Heart right ventricle (tissue), 16 donors: ENCODE measurements at regions not wholly inside any gene's neighbourhood (a gene's known extent, or its start where the extent isn't known, plus 50 kb on each side); places are given as distances from the start of the nearest gene placed in this dataset.

Experiments used
- ATAC-seq, 8 donors: fragments of 200-7000 bp; cut with Tn5 transposase; one replicate each; pipeline ENCODE4 v1.9.1; 2020; ENCODE audit warnings: mild to moderate bottlenecking in 8 of 8, moderate library complexity in 8 of 8, moderate number of reproducible peaks in 1 of 8
- DNase-seq, 2 donors: peaks; one replicate each; pipeline ENCODE4 v3.0.0-alpha.2; 2020
- H3K27ac ChIP-seq, 10 donors: fragments of 200-600 bp; sonication (generic) in 2 of 10; one replicate each; pipeline versions ENCODE4 v1.5.0 to v1.8.0; 2020 to 2022; ENCODE audit warnings: mild to moderate bottlenecking in 3 of 10
- H3K27me3 ChIP-seq, 7 donors: fragments of 200-600 bp; one replicate each; pipeline ENCODE4 v1.8.0; 2021 to 2022; ENCODE audit warnings: mild to moderate bottlenecking in 2 of 7
- H3K36me3 ChIP-seq, 9 donors: fragments of 200-600 bp; sonication (generic) in 1 of 9; one replicate each; pipeline versions ENCODE4 v1.5.0 to v1.8.0; 2020 to 2022; ENCODE audit warnings: mild to moderate bottlenecking in 2 of 9
- H3K4me1 ChIP-seq, 9 donors: fragments of 200-600 bp; sonication (generic) in 1 of 9; one replicate each; pipeline versions ENCODE4 v1.5.0 to v1.8.0; 2020 to 2022; ENCODE audit warnings: mild to moderate bottlenecking in 4 of 9
- H3K4me3 ChIP-seq, 10 donors: fragments of 200-600 bp; sonication (generic) in 2 of 10; one replicate each; pipeline versions ENCODE4 v1.5.0 to v1.8.0; 2020 to 2022; ENCODE audit warnings: mild to moderate bottlenecking in 7 of 10, moderate library complexity in 2 of 10
- H3K9me3 ChIP-seq, 11 donors: fragments of 200-600 bp in 10 of 11; sonication (generic) in 2 of 11; one replicate each; pipeline versions ENCODE4 v1.5.0 to v1.8.0; 2013 to 2022; ENCODE audit warnings: mild to moderate bottlenecking in 2 of 11, control low read depth in 1 of 11, moderate library complexity in 1 of 11
- CTCF ChIP-seq, 9 donors: fragments of 200-600 bp; sonication (generic) in 2 of 9; IDR thresholded peaks; one replicate each; pipeline versions ENCODE4 v1.5.0 to v1.8.0; 2021 to 2022; ENCODE audit warnings: antibody characterized with exemption in 9 of 9, mild to moderate bottlenecking in 5 of 9, moderate library complexity in 1 of 9
- WGBS, 2 donors: extraction: QIAGEN DNeasy Blood & Tissue Kit; methylation state at CpG; one replicate each; pipeline ENCODE4 v1.1.7; 2013; ENCODE audit warnings: inconsistent platforms in 1 of 2; 5-methylcytosine and 5-hydroxymethylcytosine counted together
- intact Hi-C, 10 donors: fragments of 100-400 bp; cut with DNase I; formaldehyde crosslinking; loops; one replicate each; pipeline versions ENCODE4 v1.11.1 to v1.14.2; 2022
- donor health status: Arrhythmogenic right ventricular cardiomyopathy.
- donor health status: ischemic (EF 13 %, LVEDD 7.1; RV severe dilation, severe dysfunction).
- donor health status: healthy with polysubstance abuse.
- donor health status: DM: no; HTN: yes; CAD: no.
- donor health status: DM: no; HTN: no; CAD: no.
- donor health status: ischemic (EF 25% LVEDD 6.9; RV normal size, moderate dysfunction).
- donor health status: ischemic (EF 25% LVEDD 5.7; RV mildly dilated, moderate dysfunction).
- donor health status: healthy.
- donor health status: DM: yes; HTN: yes; CAD: no.
- donor health status: Ischemic cardiomyopathy.
- donor health status: ischemic (EF 35%, LVEDD 5.7; RV mildly dilated, moderate dysfunction).
- donor health status: nonischemic (EF 11% LVEDD 7.7; RV severe dilation, severe dysfunction).
- donor health status: DM: yes; HTN: yes; CAD: no.
- donor health status: PGD.
- donor health status: ischemic (EF 29% LVEDD 5.4; RV normal size, mild dysfunction).
- donor health status: nonischemic (EF 23%, LVEDD 6.1; RV moderate dilation, normal function).

DNA sequence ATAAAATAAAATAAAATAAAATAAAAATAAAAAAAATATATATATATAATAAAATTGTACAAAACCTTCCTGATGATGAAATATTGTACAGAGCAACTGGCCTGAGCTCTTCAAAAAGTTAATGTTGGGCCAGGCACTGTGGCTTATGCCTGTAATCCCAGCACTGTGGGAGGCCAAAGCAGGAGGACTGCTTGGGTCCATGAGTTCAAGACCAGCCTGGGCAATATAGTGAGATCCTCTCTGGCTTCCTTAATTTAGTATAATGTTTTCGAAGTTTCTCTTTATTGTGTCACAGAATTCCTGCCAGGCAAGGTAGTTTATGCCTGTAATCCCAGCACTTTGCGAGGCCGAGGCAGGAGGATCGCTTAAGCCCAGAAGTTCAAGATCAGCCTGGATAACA, 113.9 kb upstream of the SALL4 start:
- DNase-seq (no peak), ATAC-seq (no peak)
- H3K4me3 ChIP-seq, result no peak overlapping the region
- intact Hi-C loops, result no loop called here
- 95 to 99% methylated on average over 4 of the region's 4 CpGs for WGBS, 2 donors
- no peaks in the 10 kb centered on the region for H3K4me1 ChIP-seq
- no peaks in the 10 kb centered on the region for H3K9me3 ChIP-seq
- no peak overlapping the region for H3K27ac ChIP-seq
- no peak for TF ChIP-seq CTCF (IDR thresholded peaks at IDR 0.05)
- H3K36me3 ChIP-seq, result no peaks in the 10 kb centered on the region
- peaks cover 0 to 9% (median 0%) of the 10 kb centered on the region in 7 donors for H3K27me3 ChIP-seq

DNA sequence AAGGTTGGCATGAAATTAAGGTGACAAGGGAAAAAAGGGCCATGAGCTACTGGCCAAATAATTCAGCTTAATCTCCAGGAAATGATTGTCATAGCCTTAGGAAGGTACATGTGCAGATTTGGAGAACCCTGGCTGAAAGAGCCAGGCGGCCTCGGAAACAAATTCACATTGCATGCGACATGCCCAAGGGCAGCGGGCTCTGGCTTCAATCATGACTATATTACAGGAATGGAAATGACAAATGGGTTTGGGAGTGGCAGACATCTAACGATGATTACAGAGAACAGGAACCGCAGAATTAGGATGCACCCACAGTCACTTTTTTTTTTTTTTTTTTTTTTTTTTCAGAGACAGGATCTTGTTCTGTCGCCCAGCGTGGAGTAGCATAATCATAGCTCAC, 112.4 kb upstream of the SALL4 start:
- TF ChIP-seq CTCF (IDR thresholded peaks at IDR 0.05), result no peak
- Histone ChIP-seq H3K27me3 (peaks cover 0 to 9% (median 0%) of the 10 kb centered on the region in 7 donors), H3K4me1 (no peaks in the 10 kb centered on the region), H3K9me3 (no peaks in the 10 kb centered on the region), H3K4me3 (no peak overlapping the region), H3K36me3 (no peaks in the 10 kb centered on the region), H3K27ac (no peak overlapping the region)
- intact Hi-C loops, result no loop called here
- ATAC-seq, result no peak
- no peak for DNase-seq
- 84% methylated on average over 8 of the region's 8 CpGs for WGBS, 2 donors

DNA sequence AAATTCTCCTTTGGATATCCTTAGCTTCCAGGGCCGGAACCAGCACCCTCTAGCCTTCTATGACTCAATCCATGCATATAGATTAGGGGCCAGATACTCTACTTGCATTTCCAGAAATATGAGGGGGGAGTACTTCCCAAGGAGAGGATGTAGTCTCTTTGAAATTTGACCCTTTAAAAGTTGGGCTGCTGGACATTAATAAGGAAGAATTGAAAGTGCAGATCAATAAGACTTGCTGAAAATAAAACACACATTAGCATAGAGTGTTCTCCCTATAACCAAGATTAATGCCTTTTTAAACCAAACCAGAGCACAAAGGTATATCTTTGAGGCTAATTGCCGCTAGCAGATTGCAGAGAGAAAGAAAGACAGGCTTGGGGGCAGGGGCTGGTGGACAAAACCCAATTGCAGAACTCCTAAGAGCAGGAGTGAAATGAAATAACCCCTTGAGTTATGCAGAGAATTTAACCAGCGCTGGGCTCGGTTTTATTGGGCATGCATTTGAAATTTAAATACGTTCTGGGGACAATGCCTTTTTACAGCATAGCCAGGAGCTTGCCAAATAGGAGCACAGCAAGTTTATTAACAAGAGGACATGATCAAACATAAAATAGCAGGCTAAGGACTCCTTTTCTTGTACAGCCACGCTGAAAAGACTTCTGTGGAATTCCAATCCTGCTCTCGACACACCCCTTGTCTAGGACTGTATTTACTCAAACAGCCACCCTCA, 108.2 kb upstream of the SALL4 start:
- ATAC-seq (no peak), DNase-seq (no peak)
- Histone ChIP-seq H3K9me3 (no peaks in the 10 kb centered on the region), H3K36me3 (no peaks in the 10 kb centered on the region), H3K4me1 (no peaks in the 10 kb centered on the region), H3K27ac (no peak overlapping the region), H3K4me3 (no peak overlapping the region), H3K27me3 (peaks cover 0 to 15% (median 8%) of the 10 kb centered on the region in 7 donors)
- no peak for TF ChIP-seq CTCF (IDR thresholded peaks at IDR 0.05)
- WGBS, 2 donors, result 33 to 38% methylated on average over 7 of the region's 7 CpGs
- intact Hi-C loops, result no loop called here

DNA sequence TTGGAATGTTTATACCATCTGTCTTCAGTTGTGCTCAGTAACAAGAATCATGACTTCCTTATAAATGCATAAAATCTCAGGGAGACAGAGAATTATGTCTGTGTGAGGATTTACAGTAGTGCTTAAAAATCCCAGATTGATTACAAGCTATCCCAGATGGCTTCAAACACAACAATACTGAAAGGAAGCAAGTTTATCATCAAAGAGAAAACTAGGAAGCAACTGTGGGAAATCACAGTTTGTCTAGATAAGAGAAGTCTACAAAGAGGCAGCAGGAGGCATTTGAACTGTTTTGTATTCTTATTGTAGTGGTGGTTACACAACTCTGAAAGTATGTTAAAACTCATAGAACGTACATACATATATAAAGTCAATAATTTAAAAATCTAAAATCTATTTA, 104.4 kb upstream of the SALL4 start:
- Histone ChIP-seq H3K4me1 (no peaks in the 10 kb centered on the region), H3K27me3 (peaks cover 0 to 12% (median 8%) of the 10 kb centered on the region in 7 donors), H3K9me3 (no peaks in the 10 kb centered on the region), H3K36me3 (no peaks in the 10 kb centered on the region), H3K4me3 (no peak overlapping the region), H3K27ac (no peak overlapping the region)
- no peak for ATAC-seq
- intact Hi-C loops, result no loop called here
- DNase-seq, result no peak
- TF ChIP-seq CTCF (IDR thresholded peaks at IDR 0.05), result no peak
- 72 to 74% methylated on average over 1 of the region's 1 CpG for WGBS, 2 donors
